Gastroesophageal sphincter (tissue), 4 donors: ENCODE measurements at regions not wholly inside any gene's neighbourhood (a gene's known extent, or its start where the extent isn't known, plus 50 kb on each side); places are given as distances from the start of the nearest gene placed in this dataset.

ENCODE experiments used
- ATAC-seq: fragments of 150-250 bp; one replicate; pipeline ENCODE4 v1.9.1; 2016; ENCODE audit warnings: mild to moderate bottlenecking, moderate library complexity
- H3K27ac ChIP-seq, 4 donors: fragments of 200-600 bp; sonication (generic) in 3 of 4; 1 replicate in 3 of 4; 2 replicates in 1 of 4; pipeline ENCODE4 v1.5.1; 2016 to 2019
- H3K27me3 ChIP-seq: fragments of 200-600 bp; sonication (generic); one replicate; pipeline ENCODE4 v1.5.1; 2019
- H3K36me3 ChIP-seq, 2 donors: fragments of 200-600 bp; sonication (generic); one replicate each; pipeline ENCODE4 v1.5.1; 2019; ENCODE audit warnings: control low read depth in 1 of 2
- H3K4me1 ChIP-seq, 3 donors: fragments of 200-600 bp; sonication (generic); 1 replicate in 2 of 3; 2 replicates in 1 of 3; pipeline ENCODE4 v1.5.1; 2016 to 2019; ENCODE audit warnings: control low read depth in 2 of 3
- H3K4me3 ChIP-seq, 2 donors: fragments of 200-600 bp; sonication (generic); one replicate each; pipeline ENCODE4 v1.5.1; 2019; ENCODE audit warnings: mild to moderate bottlenecking in 1 of 2, moderate library complexity in 1 of 2
- H3K9me3 ChIP-seq, 3 donors: fragments of 200-600 bp; sonication (generic); one replicate each; pipeline ENCODE4 v1.5.1; 2017 to 2019; ENCODE audit warnings: control low read depth in 2 of 3
- EP300 ChIP-seq: sonication (generic); formaldehyde crosslinking; IDR thresholded peaks from one replicate; pipeline ENCODE4 v1.6.1; 2017; ENCODE audit warnings: antibody characterized with exemption, mild to moderate bottlenecking
- POLR2A ChIP-seq, 2 donors: fragments of 450-650 bp; IDR thresholded peaks; one replicate each; pipeline ENCODE4 v1.6.1; 2017; ENCODE audit warnings: antibody characterized with exemption in 2 of 2, mild to moderate bottlenecking in 2 of 2, moderate library complexity in 1 of 2
- POLR2AphosphoS5 ChIP-seq: sonication (generic); formaldehyde crosslinking; IDR thresholded peaks from one replicate; pipeline ENCODE4 v1.6.1; 2017; ENCODE audit warnings: antibody characterized with exemption
- WGBS, 2 donors: methylation state at CpG; one replicate each; pipeline ENCODE4 v1.1.5; 2018; ENCODE audit warnings: low coverage in 1 of 2; 5-methylcytosine and 5-hydroxymethylcytosine counted together
- TF ChIP-seq, protein P1 (sequence below), 4 experiments: fragments of 200-600 bp in 2 of 4; fragments of 450-650 bp in 2 of 4; sonication (generic) in 1 of 4; IDR thresholded peaks; one replicate each; pipeline ENCODE4 v1.5.1; 2017 to 2019; ENCODE audit warnings: antibody characterized with exemption in 4 of 4, mild to moderate bottlenecking in 2 of 4, moderate library complexity in 2 of 4

DNA sequence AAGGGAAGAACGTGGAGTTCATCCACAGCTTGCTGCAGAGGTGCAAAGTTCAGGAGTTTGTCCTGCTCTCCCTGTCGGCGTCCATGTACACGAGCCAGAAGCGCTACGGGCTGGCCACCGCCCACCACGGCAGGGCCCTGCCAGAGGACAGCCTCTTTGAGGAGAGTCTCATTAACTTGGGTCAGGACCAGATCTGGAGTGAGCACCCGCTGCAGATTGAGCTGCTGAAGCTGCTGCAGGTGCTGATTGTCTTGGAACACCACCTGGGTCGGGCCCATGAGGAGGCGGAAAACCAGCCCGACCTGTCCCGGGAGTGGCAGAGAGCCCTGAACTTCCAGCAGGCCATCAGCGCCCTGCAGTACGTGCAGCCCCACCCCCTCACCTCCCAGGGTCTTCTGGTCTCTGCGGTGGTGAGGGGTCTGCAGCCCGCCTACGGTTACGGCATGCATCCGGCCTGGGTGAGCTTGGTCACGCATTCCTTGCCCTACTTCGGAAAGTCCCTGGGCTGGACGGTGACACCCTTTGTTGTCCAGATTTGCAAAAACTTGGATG is 73.8 kb upstream of the MORC3 start:
- H3K4me1 ChIP-seq: no peaks in the 10 kb centered on the region
- no peak overlapping the region for H3K4me3 ChIP-seq
- H3K36me3 ChIP-seq: peaks cover 0 to 81% of the 10 kb centered on the region in 2 donors
- no peak for ATAC-seq
- no peak overlapping the region for H3K27ac ChIP-seq
- TF ChIP-seq, protein P1, sequence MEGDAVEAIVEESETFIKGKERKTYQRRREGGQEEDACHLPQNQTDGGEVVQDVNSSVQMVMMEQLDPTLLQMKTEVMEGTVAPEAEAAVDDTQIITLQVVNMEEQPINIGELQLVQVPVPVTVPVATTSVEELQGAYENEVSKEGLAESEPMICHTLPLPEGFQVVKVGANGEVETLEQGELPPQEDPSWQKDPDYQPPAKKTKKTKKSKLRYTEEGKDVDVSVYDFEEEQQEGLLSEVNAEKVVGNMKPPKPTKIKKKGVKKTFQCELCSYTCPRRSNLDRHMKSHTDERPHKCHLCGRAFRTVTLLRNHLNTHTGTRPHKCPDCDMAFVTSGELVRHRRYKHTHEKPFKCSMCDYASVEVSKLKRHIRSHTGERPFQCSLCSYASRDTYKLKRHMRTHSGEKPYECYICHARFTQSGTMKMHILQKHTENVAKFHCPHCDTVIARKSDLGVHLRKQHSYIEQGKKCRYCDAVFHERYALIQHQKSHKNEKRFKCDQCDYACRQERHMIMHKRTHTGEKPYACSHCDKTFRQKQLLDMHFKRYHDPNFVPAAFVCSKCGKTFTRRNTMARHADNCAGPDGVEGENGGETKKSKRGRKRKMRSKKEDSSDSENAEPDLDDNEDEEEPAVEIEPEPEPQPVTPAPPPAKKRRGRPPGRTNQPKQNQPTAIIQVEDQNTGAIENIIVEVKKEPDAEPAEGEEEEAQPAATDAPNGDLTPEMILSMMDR (IDR thresholded peaks at IDR 0.05): no peak
- TF ChIP-seq POLR2AphosphoS5 (no peak), POLR2A (IDR thresholded peaks at IDR 0.05) (no peak), EP300 (no peak)
- H3K27me3 ChIP-seq: no peaks in the 10 kb centered on the region
- no CpG with 5 or more reads among the region's 23 CpGs for WGBS, 2 donors
- no peaks in the 10 kb centered on the region for H3K9me3 ChIP-seq

DNA sequence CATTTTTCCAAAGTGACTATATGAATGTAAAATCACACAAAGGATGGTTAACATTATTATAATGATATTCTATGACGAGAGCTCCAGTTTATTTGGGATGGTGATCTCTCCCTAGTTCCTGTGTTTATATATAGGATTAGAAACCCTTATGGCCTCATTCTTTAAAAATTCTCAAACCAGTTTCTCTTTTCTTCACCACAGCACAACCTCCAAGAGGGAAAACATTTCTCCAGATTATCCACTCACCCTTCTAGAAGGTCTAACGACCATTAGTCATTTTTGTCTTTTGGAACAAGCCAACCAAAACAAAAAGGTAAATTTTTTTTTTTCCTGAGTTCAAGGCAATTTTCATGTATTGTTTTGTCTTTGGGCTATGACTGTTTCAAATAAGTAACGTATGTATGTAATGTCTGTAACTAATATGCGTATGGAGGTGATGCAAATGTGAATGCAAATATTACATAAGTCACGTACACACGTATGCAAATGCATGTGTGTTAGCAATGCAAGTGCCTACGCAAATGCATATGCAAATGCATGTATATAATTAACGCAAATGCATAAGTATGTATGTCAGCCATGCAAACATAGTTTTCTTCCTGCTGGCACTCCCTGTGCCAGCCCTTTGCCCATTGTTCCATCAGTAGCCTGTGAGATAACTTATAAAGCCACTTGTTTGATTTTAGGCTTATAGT is 72.5 kb upstream of the MORC3 start:
- H3K4me1 ChIP-seq: no peaks in the 10 kb centered on the region
- TF ChIP-seq, protein P1 (IDR thresholded peaks at IDR 0.05): no peak
- no peak for TF ChIP-seq POLR2A (IDR thresholded peaks at IDR 0.05)
- TF ChIP-seq EP300: no peak
- no peak for TF ChIP-seq POLR2AphosphoS5
- ATAC-seq: no peak
- 87 to 96% methylated on average over 8 of the region's 8 CpGs for WGBS, 2 donors
- peaks cover 0 to 89% of the 10 kb centered on the region in 2 donors for H3K36me3 ChIP-seq
- no peak overlapping the region for H3K4me3 ChIP-seq
- H3K27ac ChIP-seq: no peak overlapping the region
- no peaks in the 10 kb centered on the region for H3K9me3 ChIP-seq
- H3K27me3 ChIP-seq: no peaks in the 10 kb centered on the region

DNA sequence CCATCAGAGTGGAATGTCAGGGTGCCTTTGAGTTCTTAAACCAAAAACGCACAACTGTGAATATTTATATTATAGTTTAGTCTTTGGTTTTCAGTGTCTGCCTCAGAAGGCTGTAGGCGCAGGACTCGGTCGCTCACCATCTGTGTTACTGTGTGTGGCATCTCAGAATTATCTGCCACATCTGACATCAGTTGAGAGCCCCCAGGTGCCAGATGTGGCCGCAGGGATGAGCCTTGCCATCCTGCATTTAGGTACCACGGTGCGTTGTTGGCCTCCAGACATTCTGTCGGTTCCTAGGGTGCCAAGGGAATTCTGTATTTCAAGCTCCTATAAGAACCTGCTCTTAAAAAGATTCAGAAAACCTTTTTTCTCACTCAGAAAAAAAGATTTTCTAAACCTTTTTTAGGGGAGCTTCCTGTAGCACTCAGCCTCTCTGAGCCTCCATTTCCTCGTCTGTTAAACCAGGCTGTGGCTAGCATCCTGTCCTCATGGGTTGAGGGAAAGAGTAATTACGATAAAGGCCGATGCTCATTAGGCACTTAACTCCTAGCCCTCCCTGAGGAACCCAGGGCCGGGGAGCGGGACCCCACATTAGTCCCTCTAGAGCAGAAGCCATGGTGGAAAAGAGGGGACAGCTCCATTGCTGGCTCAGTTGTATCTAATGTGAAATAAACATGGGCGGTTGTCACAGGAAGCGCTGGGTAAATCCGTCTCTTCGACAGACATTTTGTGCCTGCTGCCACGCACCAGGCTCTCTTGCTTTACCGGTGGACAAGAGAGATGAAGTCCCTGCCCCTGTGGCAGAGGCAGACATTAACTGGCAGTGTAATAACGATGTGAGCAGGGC is 70.2 kb upstream of the MORC3 start:
- peaks cover 0 to 98% of the 10 kb centered on the region in 2 donors for H3K36me3 ChIP-seq
- WGBS, 2 donors: 78 to 79% methylated on average over 12 to 14 of the region's 20 CpGs
- ATAC-seq: no peak

DNA sequence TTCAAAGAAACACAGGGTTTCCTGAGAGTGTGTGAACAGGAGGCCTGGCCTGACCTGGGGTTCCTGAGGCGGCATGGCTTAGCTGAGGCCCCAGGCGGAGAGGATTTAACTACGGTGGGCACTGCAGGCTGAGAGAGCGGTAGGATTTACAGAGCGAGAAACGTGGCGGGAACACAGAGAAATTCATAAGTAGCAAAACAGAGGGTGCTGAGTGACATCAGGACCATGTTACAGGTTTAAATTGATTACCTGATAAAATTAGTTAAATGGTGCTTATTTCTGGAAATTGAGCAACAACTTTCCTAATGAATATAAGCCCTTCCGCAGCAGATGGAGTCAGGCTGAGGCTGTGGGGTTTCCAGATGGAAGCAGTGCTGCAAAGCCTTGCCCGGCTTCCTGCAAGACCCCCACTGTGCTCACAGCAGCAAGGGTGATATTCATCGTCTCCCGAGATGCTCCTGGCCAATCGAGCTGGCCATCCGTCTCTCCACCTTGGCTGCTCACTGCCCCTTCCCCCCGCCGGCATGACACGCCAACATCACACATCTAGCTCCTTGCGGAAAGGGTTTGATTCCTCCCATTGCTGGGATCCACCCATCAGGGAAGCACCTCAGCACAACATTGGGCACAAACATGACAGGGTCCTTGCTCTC is 69.4 kb upstream of the MORC3 start:
- WGBS, 2 donors: 84 to 86% methylated on average over 10 to 17 of the region's 17 CpGs
- no peak overlapping the region for H3K27ac ChIP-seq
- TF ChIP-seq, protein P1 (IDR thresholded peaks at IDR 0.05): no peak
- no peak for TF ChIP-seq POLR2A (IDR thresholded peaks at IDR 0.05)
- TF ChIP-seq EP300: no peak
- TF ChIP-seq POLR2AphosphoS5: no peak
- H3K9me3 ChIP-seq: no peaks in the 10 kb centered on the region
- no peaks in the 10 kb centered on the region for H3K4me1 ChIP-seq
- no peak overlapping the region for H3K4me3 ChIP-seq
- no peaks in the 10 kb centered on the region for H3K27me3 ChIP-seq
- peaks cover 0 to 98% of the 10 kb centered on the region in 2 donors for H3K36me3 ChIP-seq
- no peak for ATAC-seq

More for the DNA sequence above, 70.2 kb upstream of the MORC3 start:
- TF ChIP-seq POLR2AphosphoS5 (no peak), POLR2A (IDR thresholded peaks at IDR 0.05) (no peak), EP300 (no peak)
- TF ChIP-seq, protein P1 (IDR thresholded peaks at IDR 0.05): no peak
- H3K27ac ChIP-seq: no peak overlapping the region
- no peaks in the 10 kb centered on the region for H3K4me1 ChIP-seq
- H3K27me3 ChIP-seq: no peaks in the 10 kb centered on the region
- no peak overlapping the region for H3K4me3 ChIP-seq
- H3K9me3 ChIP-seq: no peaks in the 10 kb centered on the region
